ENCODE measurements at regions not wholly inside any gene's neighbourhood (a gene's known extent, or its start where the extent isn't known, plus 50 kb on each side); places are given as distances from the start of the nearest gene placed in this dataset.

GRCh38 chr12:93184672-93185368 lies 192.9 kb upstream of the NUDT4 start:
- H3K9me3 ChIP-seq, result no peaks in the 10 kb centered on the region
- TF ChIP-seq, protein P1, sequence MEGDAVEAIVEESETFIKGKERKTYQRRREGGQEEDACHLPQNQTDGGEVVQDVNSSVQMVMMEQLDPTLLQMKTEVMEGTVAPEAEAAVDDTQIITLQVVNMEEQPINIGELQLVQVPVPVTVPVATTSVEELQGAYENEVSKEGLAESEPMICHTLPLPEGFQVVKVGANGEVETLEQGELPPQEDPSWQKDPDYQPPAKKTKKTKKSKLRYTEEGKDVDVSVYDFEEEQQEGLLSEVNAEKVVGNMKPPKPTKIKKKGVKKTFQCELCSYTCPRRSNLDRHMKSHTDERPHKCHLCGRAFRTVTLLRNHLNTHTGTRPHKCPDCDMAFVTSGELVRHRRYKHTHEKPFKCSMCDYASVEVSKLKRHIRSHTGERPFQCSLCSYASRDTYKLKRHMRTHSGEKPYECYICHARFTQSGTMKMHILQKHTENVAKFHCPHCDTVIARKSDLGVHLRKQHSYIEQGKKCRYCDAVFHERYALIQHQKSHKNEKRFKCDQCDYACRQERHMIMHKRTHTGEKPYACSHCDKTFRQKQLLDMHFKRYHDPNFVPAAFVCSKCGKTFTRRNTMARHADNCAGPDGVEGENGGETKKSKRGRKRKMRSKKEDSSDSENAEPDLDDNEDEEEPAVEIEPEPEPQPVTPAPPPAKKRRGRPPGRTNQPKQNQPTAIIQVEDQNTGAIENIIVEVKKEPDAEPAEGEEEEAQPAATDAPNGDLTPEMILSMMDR (IDR thresholded peaks at IDR 0.05; ENCODE audit: insufficient read depth in 1 of 2, low read depth in 1 of 2, low read length in 1 of 2, severe bottlenecking in 1 of 2, unreplicated experiment in 1 of 2), result no peak
- Mint-ChIP-seq H3K27ac (ENCODE audit: unreplicated experiment) (no peak overlapping the region), H3K36me3 (ENCODE audit: insufficient read depth, unreplicated experiment) (no peaks in the 10 kb centered on the region), H3K4me3 (ENCODE audit: unreplicated experiment) (no peak overlapping the region), H3K9me3 (ENCODE audit: unreplicated experiment) (peaks cover 17% of the 10 kb centered on the region), H3K27me3 (ENCODE audit: insufficient read depth, unreplicated experiment) (no peaks in the 10 kb centered on the region), H3K4me1 (ENCODE audit: low read depth, unreplicated experiment) (peaks cover 6% of the 10 kb centered on the region)
- POLR2A ChIA-PET, result no interaction called here
- no peak overlapping the region for H3K4me3 ChIP-seq (ENCODE audit: low read depth, low read length)
- BruUV-seq (replicated peaks), result no TSS peak
- H3K36me3 ChIP-seq (ENCODE audit: control insufficient read depth, insufficient read depth, low read length), result no peaks in the 10 kb centered on the region; the same call in 1 of the 2 replicates
- no peaks in the 10 kb centered on the region for H3K4me1 ChIP-seq
- CTCF ChIA-PET, result no interaction called here
- intact Hi-C loops (cut with micrococcal nuclease; ENCODE audit: unreplicated experiment), result no loop called here
- no peaks in the 10 kb centered on the region for H3K27me3 ChIP-seq (replicated peaks; ENCODE audit: control insufficient read depth, insufficient read depth, low read length)
- DNase-seq, result no peak

- ChIA-PET POLR2A (no interaction called here), CTCF (no interaction called here)
- H3K9me3 Mint-ChIP-seq (ENCODE audit: unreplicated experiment), result peaks cover 22% of the 10 kb centered on the region
- peaks cover 6% of the 10 kb centered on the region for H3K4me1 Mint-ChIP-seq (ENCODE audit: low read depth, unreplicated experiment)
- no peak overlapping the region for H3K4me3 Mint-ChIP-seq (ENCODE audit: unreplicated experiment)
- TF ChIP-seq, protein P1 (IDR thresholded peaks at IDR 0.05; ENCODE audit: insufficient read depth in 1 of 2, low read depth in 1 of 2, low read length in 1 of 2, severe bottlenecking in 1 of 2, unreplicated experiment in 1 of 2), result no peak
- no peaks in the 10 kb centered on the region for H3K27me3 Mint-ChIP-seq (ENCODE audit: insufficient read depth, unreplicated experiment)
- no peaks in the 10 kb centered on the region for H3K36me3 Mint-ChIP-seq (ENCODE audit: insufficient read depth, unreplicated experiment)
- no peaks in the 10 kb centered on the region for H3K9me3 ChIP-seq
- DNase-seq, result no peak
- H3K27ac Mint-ChIP-seq (ENCODE audit: unreplicated experiment), result no peak overlapping the region
- no peaks in the 10 kb centered on the region for H3K36me3 ChIP-seq (ENCODE audit: control insufficient read depth, insufficient read depth, low read length)
- no peaks in the 10 kb centered on the region for H3K27me3 ChIP-seq (replicated peaks; ENCODE audit: control insufficient read depth, insufficient read depth, low read length)
- no peak overlapping the region for H3K4me3 ChIP-seq (ENCODE audit: low read depth, low read length)
- intact Hi-C loops (cut with micrococcal nuclease; ENCODE audit: unreplicated experiment), result no loop called here
- H3K4me1 ChIP-seq, result no peaks in the 10 kb centered on the region
- BruUV-seq (replicated peaks), result no TSS peak
Measured at GRCh38 chr12:93185369-93185741, 192.4 kb upstream of the NUDT4 start.

DNA sequence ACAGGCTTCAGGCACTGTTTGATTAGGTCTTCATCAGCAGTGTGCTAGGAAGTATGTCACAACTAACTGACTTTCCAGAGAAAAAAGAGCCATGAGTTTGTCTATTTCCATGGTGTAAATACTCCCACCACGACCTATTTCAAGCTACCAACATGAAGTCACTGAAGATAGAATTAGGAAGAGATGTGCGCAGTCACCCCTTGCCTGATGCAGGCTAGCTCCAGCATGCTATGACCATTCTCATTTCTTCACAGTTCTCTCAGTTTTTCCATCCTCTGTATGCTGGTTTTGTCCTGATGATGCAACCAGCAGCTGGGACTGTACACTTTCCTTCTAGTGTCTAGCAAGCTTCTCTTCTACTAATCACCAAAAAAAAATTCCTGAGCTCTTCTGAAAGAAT lies 191.6 kb upstream of the NUDT4 start:
- DNase-seq, result no peak
- H3K27ac Mint-ChIP-seq (ENCODE audit: unreplicated experiment), result no peak overlapping the region
- Histone ChIP-seq H3K9me3 (no peaks in the 10 kb centered on the region), H3K27me3 (replicated peaks; ENCODE audit: control insufficient read depth, insufficient read depth, low read length) (no peaks in the 10 kb centered on the region), H3K4me1 (no peaks in the 10 kb centered on the region), H3K36me3 (ENCODE audit: control insufficient read depth, insufficient read depth, low read length) (no peaks in the 10 kb centered on the region), H3K4me3 (ENCODE audit: low read depth, low read length) (no peak overlapping the region)
- ChIA-PET CTCF (no interaction called here), POLR2A (no interaction called here)
- intact Hi-C loops (cut with micrococcal nuclease; ENCODE audit: unreplicated experiment), result no loop called here
- H3K27me3 Mint-ChIP-seq (ENCODE audit: insufficient read depth, unreplicated experiment), result no peaks in the 10 kb centered on the region
- TF ChIP-seq, protein P1 (IDR thresholded peaks at IDR 0.05; ENCODE audit: insufficient read depth in 1 of 2, low read depth in 1 of 2, low read length in 1 of 2, severe bottlenecking in 1 of 2, unreplicated experiment in 1 of 2), result no peak
- no peak overlapping the region for H3K4me3 Mint-ChIP-seq (ENCODE audit: unreplicated experiment)
- no peaks in the 10 kb centered on the region for H3K36me3 Mint-ChIP-seq (ENCODE audit: insufficient read depth, unreplicated experiment)
- peaks cover 6% of the 10 kb centered on the region for H3K4me1 Mint-ChIP-seq (ENCODE audit: low read depth, unreplicated experiment)
- BruUV-seq (replicated peaks), result no TSS peak
- peaks cover 23% of the 10 kb centered on the region for H3K9me3 Mint-ChIP-seq (ENCODE audit: unreplicated experiment)

All from Caco-2 (cell line).